WERI-Rb-1 (cell line): ENCODE measurements at regions not wholly inside any gene's neighbourhood (a gene's known extent, or its start where the extent isn't known, plus 50 kb on each side); places are given as distances from the start of the nearest gene placed in this dataset.
"Not testable (repeated sequence)": the region's sequence is repeated elsewhere in the genome, so short reads cannot be mapped to it uniquely, and the experiment has no call there.

ENCODE experiments used
- DNase-seq: peaks from one replicate; pipeline ENCODE4 v3.0.0-alpha.2; 2020
- H3K27ac ChIP-seq: fragments of 250-450 bp; sonication (Bioruptor Pico); 2 replicates; pipeline ENCODE4 v1.5.1; 2020; ENCODE audit warnings: mild to moderate bottlenecking, moderate library complexity
- H3K27me3 ChIP-seq: fragments of 250-450 bp; sonication (Bioruptor Pico); 2 replicates; pipeline ENCODE4 v1.5.1; 2021; ENCODE audit warnings: mild to moderate bottlenecking, low read depth, moderate library complexity; ENCODE audit not compliant: insufficient read depth, severe bottlenecking
- H3K36me3 ChIP-seq: fragments of 250-450 bp; sonication (Bioruptor Pico); 2 replicates; pipeline ENCODE4 v1.5.1; 2020; ENCODE audit warnings: mild to moderate bottlenecking, moderate library complexity
- H3K4me3 ChIP-seq: 2 replicates; pipeline ENCODE4 v1.5.1; 2011; ENCODE audit warnings: low read depth, mild to moderate bottlenecking, control low read depth, low read length
- H3K9me3 ChIP-seq: fragments of 250-450 bp; sonication (Bioruptor Pico); 2 replicates; pipeline ENCODE4 v1.5.1; 2021; ENCODE audit warnings: mild to moderate bottlenecking, moderate library complexity; ENCODE audit not compliant: severe bottlenecking
- TF ChIP-seq, protein P1 (sequence below): IDR thresholded peaks from 2 replicates; pipeline ENCODE4 v1.5.1; 2011; ENCODE audit warnings: low read depth, mild to moderate bottlenecking, control low read depth, inconsistent platforms, low read length

DNA sequence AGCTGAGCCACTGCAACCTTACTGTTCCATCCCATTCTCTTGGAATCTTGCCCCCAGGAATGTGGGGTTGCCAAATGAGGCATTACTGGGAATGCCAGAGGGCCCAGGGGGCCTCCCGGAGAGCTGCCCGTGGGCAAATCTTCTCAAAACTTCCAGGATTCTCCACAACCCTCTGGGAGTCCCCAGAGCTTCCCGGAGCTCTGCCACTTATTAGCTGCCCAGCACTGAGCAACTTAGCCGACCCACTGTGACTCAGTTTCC is 306.0 kb downstream of the FOXL1 start:
- Histone ChIP-seq H3K36me3 (no peaks in the 10 kb centered on the region), H3K4me3 (no peak overlapping the region), H3K9me3 (no peaks in the 10 kb centered on the region), H3K27ac (no peak overlapping the region), H3K27me3 (no peaks in the 10 kb centered on the region)
- no peak for DNase-seq
- TF ChIP-seq, protein P1, sequence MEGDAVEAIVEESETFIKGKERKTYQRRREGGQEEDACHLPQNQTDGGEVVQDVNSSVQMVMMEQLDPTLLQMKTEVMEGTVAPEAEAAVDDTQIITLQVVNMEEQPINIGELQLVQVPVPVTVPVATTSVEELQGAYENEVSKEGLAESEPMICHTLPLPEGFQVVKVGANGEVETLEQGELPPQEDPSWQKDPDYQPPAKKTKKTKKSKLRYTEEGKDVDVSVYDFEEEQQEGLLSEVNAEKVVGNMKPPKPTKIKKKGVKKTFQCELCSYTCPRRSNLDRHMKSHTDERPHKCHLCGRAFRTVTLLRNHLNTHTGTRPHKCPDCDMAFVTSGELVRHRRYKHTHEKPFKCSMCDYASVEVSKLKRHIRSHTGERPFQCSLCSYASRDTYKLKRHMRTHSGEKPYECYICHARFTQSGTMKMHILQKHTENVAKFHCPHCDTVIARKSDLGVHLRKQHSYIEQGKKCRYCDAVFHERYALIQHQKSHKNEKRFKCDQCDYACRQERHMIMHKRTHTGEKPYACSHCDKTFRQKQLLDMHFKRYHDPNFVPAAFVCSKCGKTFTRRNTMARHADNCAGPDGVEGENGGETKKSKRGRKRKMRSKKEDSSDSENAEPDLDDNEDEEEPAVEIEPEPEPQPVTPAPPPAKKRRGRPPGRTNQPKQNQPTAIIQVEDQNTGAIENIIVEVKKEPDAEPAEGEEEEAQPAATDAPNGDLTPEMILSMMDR, result no peak

DNA sequence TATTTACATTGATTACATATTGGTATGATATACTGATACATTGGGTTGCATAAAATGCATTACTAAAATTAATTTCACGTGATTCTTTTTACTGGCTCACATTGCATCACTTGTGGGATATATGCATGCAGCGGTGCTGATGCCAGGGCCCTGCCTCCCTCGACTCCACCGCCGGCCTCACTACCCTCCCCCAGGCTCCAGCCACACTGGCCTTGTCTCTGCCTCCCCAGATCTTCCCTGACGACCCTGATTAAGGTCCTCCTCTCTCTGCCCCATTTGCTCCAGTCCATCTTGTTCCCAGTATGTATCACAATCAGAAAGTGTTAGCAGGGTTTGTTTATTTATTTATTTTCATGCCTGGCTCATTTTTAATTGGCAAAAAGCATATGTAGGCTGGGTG is 306.8 kb downstream of the FOXL1 start:
- no peak for DNase-seq
- TF ChIP-seq, protein P1, result no peak
- Histone ChIP-seq H3K27me3 (no peaks in the 10 kb centered on the region), H3K4me3 (no peak overlapping the region), H3K9me3 (no peaks in the 10 kb centered on the region), H3K36me3 (no peaks in the 10 kb centered on the region), H3K27ac (no peak overlapping the region)

DNA sequence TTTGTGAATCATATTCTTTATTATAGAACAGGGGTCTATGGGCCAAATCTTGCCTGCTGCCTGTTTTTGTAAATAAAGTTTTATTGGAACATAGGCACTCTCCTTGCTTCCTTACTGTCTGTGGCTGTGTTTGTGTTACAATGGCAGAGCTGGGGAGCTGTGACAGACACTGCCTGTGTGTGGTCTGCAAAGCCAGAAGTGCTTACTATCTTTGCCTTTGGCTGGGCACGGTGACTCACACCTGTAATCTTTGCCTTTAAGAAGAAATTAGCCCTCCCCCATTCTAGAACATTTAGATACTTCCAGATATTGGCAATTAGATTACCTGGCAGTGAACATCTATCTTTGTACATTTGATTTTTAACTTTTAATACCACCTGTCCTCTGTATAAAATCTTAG is 308.3 kb downstream of the FOXL1 start:
- no peak for DNase-seq
- H3K9me3 ChIP-seq, result no peaks in the 10 kb centered on the region
- no peaks in the 10 kb centered on the region for H3K27me3 ChIP-seq
- H3K36me3 ChIP-seq, result no peaks in the 10 kb centered on the region
- TF ChIP-seq, protein P1, result no peak
- no peak overlapping the region for H3K27ac ChIP-seq
- H3K4me3 ChIP-seq, result no peak overlapping the region

DNA sequence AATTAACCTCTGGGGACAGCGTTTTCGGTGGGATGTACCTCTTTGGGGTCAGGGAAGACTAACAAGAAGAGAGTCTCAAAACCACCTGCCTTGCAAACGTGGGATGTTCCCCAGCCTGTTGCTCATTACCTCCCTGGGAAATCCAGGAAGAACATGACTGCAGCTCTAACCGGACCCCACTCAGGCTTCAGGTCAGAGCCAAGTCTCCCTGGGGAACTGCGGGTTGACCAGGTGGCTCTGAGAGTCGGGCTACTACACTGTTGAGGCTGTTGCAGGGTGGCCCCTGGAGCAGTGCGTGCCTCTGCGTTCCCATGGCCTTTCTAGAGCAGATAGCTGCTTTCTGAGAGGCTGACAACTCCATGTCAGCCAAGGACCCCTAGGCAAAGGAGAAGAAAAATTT is 309.1 kb downstream of the FOXL1 start:
- TF ChIP-seq, protein P1, result no peak
- H3K27me3 ChIP-seq, result no peaks in the 10 kb centered on the region
- no peak overlapping the region for H3K27ac ChIP-seq

DNA sequence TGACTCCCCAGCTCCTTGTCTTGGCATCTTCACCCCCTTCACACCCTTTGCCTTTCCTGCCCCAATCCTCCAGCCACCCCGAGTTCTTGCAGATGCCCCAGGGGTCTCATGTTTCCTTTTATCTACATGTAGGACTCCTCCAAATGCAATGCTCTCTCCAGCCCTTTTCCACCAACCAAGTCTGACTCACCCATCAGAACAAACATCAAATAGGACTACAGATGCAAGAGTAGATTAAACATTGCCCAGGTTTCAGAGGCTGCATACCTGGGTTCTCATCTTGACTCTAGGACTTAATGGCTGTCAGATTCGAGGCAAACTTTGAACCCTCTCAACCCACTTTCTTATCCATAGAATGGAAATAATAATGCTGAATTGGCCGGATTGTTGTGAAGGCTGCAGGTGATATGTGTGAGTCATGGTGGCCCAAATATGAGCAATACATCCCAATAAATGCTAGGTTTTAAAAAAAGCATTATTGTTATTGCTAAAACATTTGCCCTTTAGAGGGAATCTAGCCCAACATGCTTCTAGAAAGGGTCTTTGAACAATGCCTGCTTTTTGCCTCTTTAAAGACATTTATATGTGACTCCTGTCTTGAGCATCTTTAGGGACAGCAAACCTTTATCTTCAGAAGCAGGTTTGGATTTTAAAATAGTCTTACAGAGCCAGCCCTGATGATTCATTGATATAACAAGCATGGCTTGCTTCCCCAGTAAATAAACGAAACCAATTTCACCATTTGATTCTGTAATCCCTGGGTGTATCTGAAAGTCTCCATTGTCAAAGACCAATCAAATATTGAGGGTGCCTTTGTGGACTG is 310.1 kb downstream of the FOXL1 start:
- Histone ChIP-seq H3K36me3 (no peaks in the 10 kb centered on the region), H3K27me3 (no peaks in the 10 kb centered on the region)
- TF ChIP-seq, protein P1, result no peak

More for the DNA sequence above, 309.1 kb downstream of the FOXL1 start:
- H3K36me3 ChIP-seq, result no peaks in the 10 kb centered on the region
- H3K9me3 ChIP-seq, result no peaks in the 10 kb centered on the region
- H3K4me3 ChIP-seq, result no peak overlapping the region
- DNase-seq, result no peak

DNA sequence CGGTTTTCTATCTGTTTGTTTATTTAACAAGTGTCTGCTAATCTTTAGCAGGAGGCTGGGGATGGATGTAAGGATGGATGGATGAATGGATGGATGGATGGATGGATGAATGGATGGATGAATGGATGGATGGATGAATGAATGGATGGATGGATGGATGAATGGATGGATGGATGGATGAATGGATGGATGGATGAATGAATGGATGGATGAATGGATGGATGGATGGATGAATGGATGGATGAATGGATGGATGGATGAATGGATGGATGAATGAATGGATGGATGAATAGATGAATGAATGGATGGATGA is 310.7 kb downstream of the FOXL1 start:
- not testable (repeated sequence) for H3K36me3 ChIP-seq, H3K27ac ChIP-seq, H3K9me3 ChIP-seq, H3K27me3 ChIP-seq, H3K4me3 ChIP-seq, DNase-seq

More for the DNA sequence above, 310.1 kb downstream of the FOXL1 start:
- Histone ChIP-seq H3K4me3 (no peak overlapping the region), H3K9me3 (no peaks in the 10 kb centered on the region), H3K27ac (no peak overlapping the region)
- no peak for DNase-seq
